IMR-90 (cell line): ENCODE measurements at regions not wholly inside any gene's neighbourhood (a gene's known extent, or its start where the extent isn't known, plus 50 kb on each side); places are given as distances from the start of the nearest gene placed in this dataset.

ENCODE experiments used
- ATAC-seq: fragments of 200-7000 bp; cut with Tn5 transposase; 2 replicates; pipeline ENCODE4 v1.9.1; 2020; ENCODE audit warnings: low read depth, mild to moderate bottlenecking, moderate library complexity
- BruUV-seq: library from RNA; stranded (reverse); fragments of 400-500 nt; replicated peaks from 2 replicates; lab custom pipeline; 2021; lab: Mats Ljungman, UMichigan
- CTCF ChIA-PET: fragments of 300-600 bp; formaldehyde crosslinking; extraction: SDS; loops from one replicate; lab custom pipeline; 2021; ENCODE audit warnings: antibody characterized with exemption; lab: Yijun Ruan, JAX
- POLR2A ChIA-PET: fragments of 300-600 bp; sonication (Branson Sonifier 250); formaldehyde crosslinking; loops from one replicate; lab custom pipeline; 2022; ENCODE audit warnings: antibody characterized with exemption; ENCODE audit not compliant: unreplicated experiment; lab: Charles Lee
- DNase-seq: peaks from one replicate; pipeline ENCODE4 v3.0.0; 2013
- H2AFZ ChIP-seq: replicated peaks from 2 replicates; pipeline ENCODE3; 2013; ENCODE audit warnings: low read length, mild to moderate bottlenecking; ENCODE audit not compliant: poor library complexity
- H2AK5ac ChIP-seq: 2 replicates; pipeline ENCODE4 v1.6.1; 2013; ENCODE audit warnings: low read depth, low read length, inconsistent platforms
- H2AK9ac ChIP-seq: replicated peaks from 2 replicates; pipeline ENCODE3; 2013; ENCODE audit warnings: mild to moderate bottlenecking, low read depth, low read length, moderate library complexity; ENCODE audit not compliant: poor library complexity
- H2BK120ac ChIP-seq: 2 replicates; pipeline ENCODE4 v1.6.1; 2013; ENCODE audit warnings: low read depth, low read length, inconsistent platforms
- H2BK15ac ChIP-seq: 3 replicates; pipeline ENCODE4 v1.6.1; 2013; ENCODE audit warnings: low read depth, low read length, inconsistent platforms
- H2BK20ac ChIP-seq: 2 replicates; pipeline ENCODE4 v1.6.1; 2013; ENCODE audit warnings: low read depth, mild to moderate bottlenecking, inconsistent platforms, low read length, moderate library complexity
- H2BK5ac ChIP-seq: 2 replicates; pipeline ENCODE4 v1.6.1; 2013; ENCODE audit warnings: mild to moderate bottlenecking, low read depth, low read length, inconsistent platforms; ENCODE audit not compliant: poor library complexity, severe bottlenecking
- H3K14ac ChIP-seq: replicated peaks from 2 replicates; pipeline ENCODE4 v1.6.1; 2013; ENCODE audit warnings: low read depth, low read length, inconsistent platforms
- H3K18ac ChIP-seq: 2 replicates; pipeline ENCODE4 v1.6.1; 2013; ENCODE audit warnings: low read depth, low read length, control low read depth
- H3K23ac ChIP-seq: 2 replicates; pipeline ENCODE4 v1.6.1; 2013; ENCODE audit warnings: low read depth, low read length, inconsistent platforms
- H3K27ac ChIP-seq: 2 replicates; pipeline ENCODE4 v1.5.1; 2013; ENCODE audit warnings: mild to moderate bottlenecking, control low read depth, low read length; ENCODE audit not compliant: insufficient read depth
- H3K27me3 ChIP-seq: 2 replicates; pipeline ENCODE4 v1.6.1; 2013; ENCODE audit warnings: low read length; ENCODE audit not compliant: control insufficient read depth, insufficient read depth
- H3K36me3 ChIP-seq: 2 replicates; pipeline ENCODE4 v1.6.1; 2013; ENCODE audit warnings: low read length, mixed read lengths; ENCODE audit not compliant: control insufficient read depth, insufficient read depth
- H3K4ac ChIP-seq: 2 replicates; pipeline ENCODE4 v1.6.1; 2013; ENCODE audit warnings: low read depth, low read length, inconsistent platforms
- H3K4me1 ChIP-seq: 2 replicates; pipeline ENCODE4 v1.6.1; 2013; ENCODE audit warnings: low read length, mixed read lengths; ENCODE audit not compliant: control insufficient read depth, insufficient read depth
- H3K4me2 ChIP-seq: 2 replicates; pipeline ENCODE4 v1.6.1; 2013; ENCODE audit warnings: low read depth, mild to moderate bottlenecking, control low read depth, low read length, moderate library complexity
- H3K4me3 ChIP-seq: 2 replicates; pipeline ENCODE4 v1.5.1; 2013; ENCODE audit warnings: low read depth, mild to moderate bottlenecking, control low read depth, low read length, moderate library complexity; ENCODE audit not compliant: insufficient read depth
- H3K56ac ChIP-seq: 2 replicates; pipeline ENCODE4 v1.6.1; 2013; ENCODE audit warnings: low read length, inconsistent platforms; ENCODE audit not compliant: insufficient read depth; ENCODE audit errors: extremely low read depth
- H3K79me1 ChIP-seq, 2 experiments: 2 replicates each; pipeline ENCODE4 v1.6.1; 2013; ENCODE audit warnings: low read length in 2 of 2, inconsistent platforms in 1 of 2, low read depth in 1 of 2
- H3K9ac ChIP-seq: 2 replicates; pipeline ENCODE4 v1.6.1; 2013; ENCODE audit warnings: low read depth, low read length, control low read depth
- H3K9me1 ChIP-seq: 2 replicates; pipeline ENCODE4 v1.6.1; 2013; ENCODE audit warnings: low read length, inconsistent platforms; ENCODE audit not compliant: insufficient read depth
- H3K9me3 ChIP-seq: 2 replicates; pipeline ENCODE4 v1.6.1; 2013; ENCODE audit warnings: low read length; ENCODE audit not compliant: control insufficient read depth, insufficient read depth
- H4K20me1 ChIP-seq: 2 replicates; pipeline ENCODE4 v1.6.1; 2013; ENCODE audit warnings: low read length, inconsistent platforms; ENCODE audit not compliant: insufficient read depth
- H4K5ac ChIP-seq: 2 replicates; pipeline ENCODE4 v1.6.1; 2013; ENCODE audit warnings: mild to moderate bottlenecking, low read depth, low read length, control low read depth
- H4K8ac ChIP-seq, 2 experiments: 2 replicates each; pipeline ENCODE4 v1.6.1; 2013; ENCODE audit warnings: low read depth in 2 of 2, low read length in 2 of 2, control low read depth in 1 of 2, inconsistent platforms in 1 of 2
- H4K91ac ChIP-seq: 2 replicates; pipeline ENCODE4 v1.6.1; 2013; ENCODE audit warnings: low read depth, low read length, inconsistent platforms; ENCODE audit not compliant: insufficient read depth
- CHD1 ChIP-seq: IDR thresholded peaks from 2 replicates; pipeline ENCODE4 v1.6.1; 2012; ENCODE audit warnings: low read depth, low read length, improper control_type of control experiment
- FOS ChIP-seq: fragments of 150-350 bp; IDR thresholded peaks from 2 replicates; pipeline ENCODE4 v1.6.1; 2016; ENCODE audit warnings: low read depth, low read length
- MAZ ChIP-seq: IDR thresholded peaks from 2 replicates; pipeline ENCODE4 v1.6.1; 2012; ENCODE audit warnings: low read depth, mild to moderate bottlenecking, low read length, improper control_type of control experiment, moderate library complexity, borderline replicate concordance
- POLR2A ChIP-seq: IDR thresholded peaks from 2 replicates; pipeline ENCODE4 v1.6.1; 2012; ENCODE audit warnings: mild to moderate bottlenecking, low read depth, low read length
- RAD21 ChIP-seq: IDR thresholded peaks from 2 replicates; pipeline ENCODE4 v1.6.1; 2012; ENCODE audit warnings: low read length, improper control_type of control experiment
- RFX5 ChIP-seq: IDR thresholded peaks from 2 replicates; pipeline ENCODE4 v1.8.0; 2012; ENCODE audit warnings: low read depth, mild to moderate bottlenecking, low read length, moderate library complexity
- SMC3 ChIP-seq: fragments of 150-350 bp; IDR thresholded peaks from 2 replicates; pipeline ENCODE4 v1.6.1; 2016; ENCODE audit warnings: low read depth, mild to moderate bottlenecking, antibody characterized with exemption, low read length, moderate library complexity
- WGBS, 2 experiments: methylation state at CpG; one replicate each; pipeline versions ENCODE4 v1.1.5 to v1.1.7; 2013; ENCODE audit warnings: missing lambda C conversion rate in 2 of 2; ENCODE audit not compliant: insufficient read length in 1 of 2; ENCODE audit errors: extremely low coverage in 2 of 2; 5-methylcytosine and 5-hydroxymethylcytosine counted together
- dilution Hi-C: fragments of 300-500 bp; cut with HindIII; formaldehyde crosslinking; loops from one replicate; pipeline ENCODE4 v1.14.3; 2018; ENCODE audit warnings: low sequenced_read_pairs; ENCODE audit not compliant: unreplicated experiment
- in situ Hi-C: fragments of 300-500 bp; cut with MboI; formaldehyde crosslinking; loops from 3 replicates; pipeline ENCODE4 v1.14.3; 2019; ENCODE audit warnings: low sequenced_read_pairs, inconsistent platforms, mixed read lengths
- intact Hi-C: fragments of 100-400 bp; cut with micrococcal nuclease; formaldehyde crosslinking; loops from 2 replicates; pipeline ENCODE4 v1.10.0; 2022

DNA sequence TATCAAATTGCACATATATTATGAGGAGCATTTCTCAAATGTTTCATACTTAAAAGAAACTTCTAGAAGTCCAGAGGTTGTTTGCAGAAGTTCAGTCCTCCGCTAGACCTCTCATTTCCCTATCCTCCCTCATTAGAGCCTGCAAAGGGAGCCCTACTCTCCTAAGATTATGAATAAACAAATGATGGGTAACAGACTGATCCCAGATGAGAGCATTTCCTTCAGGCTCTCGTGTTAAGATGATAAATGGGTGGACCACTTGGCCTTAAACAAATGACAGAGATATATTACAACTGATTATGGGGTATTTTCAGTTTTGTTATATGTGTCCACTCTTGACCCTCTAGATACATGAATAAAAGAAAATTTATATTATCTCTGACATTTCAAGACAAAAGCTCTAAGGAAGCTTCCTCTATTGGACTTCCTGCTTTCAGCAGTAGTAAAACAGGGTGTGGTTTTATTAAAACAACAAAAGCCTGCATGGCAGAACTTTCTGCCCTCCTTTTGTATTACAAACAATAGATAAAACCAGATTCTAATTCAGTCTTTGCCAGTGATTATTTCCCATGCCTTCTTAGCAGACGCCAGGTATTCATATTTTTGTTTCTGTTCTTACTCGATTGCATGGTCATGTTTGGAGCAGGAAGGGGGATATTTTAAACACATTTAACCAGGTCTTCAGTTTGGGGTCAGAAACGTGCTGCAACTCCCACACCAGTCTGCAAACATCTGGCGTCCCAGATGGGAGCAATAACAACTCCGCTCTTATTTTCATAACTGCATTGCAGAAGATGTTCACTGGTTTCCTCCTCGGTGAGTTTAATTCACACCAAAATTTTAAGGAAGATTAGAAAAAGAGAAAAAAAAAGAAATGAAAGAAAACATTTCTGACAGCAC is 52.4 kb upstream of the FAM204A start:
- Histone ChIP-seq H3K27me3 (no peaks in the 10 kb centered on the region), H3K23ac (no peak overlapping the region), H2BK20ac (no peak overlapping the region), H2AFZ (no peak overlapping the region), H3K56ac (no peak overlapping the region), H4K8ac (no peak overlapping the region), H3K79me1 (no peaks in the 10 kb centered on the region), H3K27ac (no peak overlapping the region), H3K18ac (no peak overlapping the region), H2BK15ac (no peak overlapping the region), H4K91ac (no peak overlapping the region), H3K4ac (no peak overlapping the region), H3K9me1 (no peaks in the 10 kb centered on the region), H3K14ac (no peak overlapping the region), H3K4me2 (no peak overlapping the region), H2AK9ac (no peak overlapping the region), H2BK120ac (no peak overlapping the region), H2BK5ac (no peak overlapping the region), H3K9me3 (no peaks in the 10 kb centered on the region), H3K9ac (no peak overlapping the region), H4K5ac (no peak overlapping the region), H2AK5ac (no peak overlapping the region), H3K4me1 (no peaks in the 10 kb centered on the region), H3K36me3 (no peaks in the 10 kb centered on the region), H3K4me3 (no peak overlapping the region), H4K20me1 (no peaks in the 10 kb centered on the region)
- dilution Hi-C loops: no loop called here
- no TSS peak for BruUV-seq
- ATAC-seq: no peak
- TF ChIP-seq FOS (no peak), MAZ (no peak), RAD21 (no peak), CHD1 (no peak), SMC3 (no peak), RFX5 (no peak), POLR2A (no peak)
- no CpG with 5 or more reads among the region's 8 CpGs for WGBS, 2 experiments
- ChIA-PET POLR2A (no interaction called here), CTCF (no interaction called here)
- intact Hi-C loops: no loop called here
- no peak for DNase-seq
- in situ Hi-C loops: no loop called here
